Activated CD4-positive, CD25-positive, alpha-beta regulatory T cell treated with anti-CD3 and anti-CD28 coated beads, Interleukin-2, amount 50 U/mL, for 16 hours (primary cell): ENCODE measurements at regions not wholly inside any gene's neighbourhood (a gene's known extent, or its start where the extent isn't known, plus 50 kb on each side); places are given as distances from the start of the nearest gene placed in this dataset.
A peak's percentile ranks its signal among the peaks of the same experiment; 100 is the strongest.

Experiments
- DNase-seq: peaks from one replicate; pipeline ENCODE4 v3.0.0-alpha.2; 2020; ENCODE audit warnings: low read depth, low spot score

DNA sequence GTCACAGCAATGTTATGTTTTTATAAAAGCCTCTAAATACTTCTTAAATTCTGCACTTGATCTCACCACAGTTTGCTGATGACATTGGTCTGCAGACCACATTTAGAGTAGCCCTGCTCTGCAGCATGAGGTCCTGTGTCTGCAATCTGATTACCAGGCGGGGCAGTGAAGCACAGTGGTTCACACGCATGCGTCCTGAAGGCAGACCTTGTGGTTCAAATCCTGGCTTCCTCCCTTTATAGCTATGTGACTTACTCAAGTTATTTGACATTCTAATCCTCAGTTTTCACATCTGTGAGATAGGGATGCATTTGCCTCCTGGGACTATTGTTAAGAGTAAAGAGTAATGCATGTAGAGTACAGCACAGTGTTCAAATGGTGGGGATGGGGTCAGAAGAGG, 50.3 kb downstream of the BMAL2 start:
- DNase-seq, result no peak

DNA sequence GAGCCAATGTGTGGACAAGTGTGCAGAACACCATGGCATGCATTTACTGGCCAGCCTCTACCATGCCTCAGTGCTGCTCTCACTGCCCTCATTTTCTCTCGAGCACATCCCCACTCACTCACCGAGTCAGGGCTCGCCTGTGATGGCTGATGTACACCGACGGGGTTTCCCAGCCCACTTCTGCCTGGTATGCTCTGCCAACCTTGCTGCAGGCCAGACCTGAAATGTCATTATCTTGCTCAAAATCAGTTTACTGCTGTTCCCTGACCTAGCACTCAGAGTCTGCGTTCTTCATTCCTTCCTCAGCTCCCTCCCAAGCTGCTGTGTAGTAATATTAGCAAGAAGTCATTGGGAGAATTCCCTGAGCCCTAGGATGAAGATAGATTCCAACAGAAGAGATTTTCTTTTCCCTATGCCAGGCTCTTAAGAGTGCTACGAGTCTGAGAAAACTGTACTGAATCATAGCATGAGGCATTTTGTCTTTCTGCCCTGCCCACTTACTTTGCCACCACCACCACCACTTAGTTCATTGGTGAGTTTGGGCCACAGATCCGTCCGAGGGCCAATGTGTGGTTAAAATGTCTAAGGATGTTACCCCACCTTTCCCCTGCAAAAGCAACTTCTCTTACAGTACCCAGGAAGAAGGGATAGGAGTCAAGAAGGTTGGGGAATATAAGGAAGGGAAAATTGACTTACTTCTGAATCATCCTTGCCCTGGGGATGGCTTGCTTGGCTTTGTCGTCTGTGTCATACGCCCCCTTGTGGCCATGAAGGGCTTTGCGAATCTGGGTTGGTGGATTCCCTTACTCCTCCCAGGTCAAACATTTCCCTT, 51.0 kb downstream of the BMAL2 start:
- DNase-seq, result peak; percentile 55

DNA sequence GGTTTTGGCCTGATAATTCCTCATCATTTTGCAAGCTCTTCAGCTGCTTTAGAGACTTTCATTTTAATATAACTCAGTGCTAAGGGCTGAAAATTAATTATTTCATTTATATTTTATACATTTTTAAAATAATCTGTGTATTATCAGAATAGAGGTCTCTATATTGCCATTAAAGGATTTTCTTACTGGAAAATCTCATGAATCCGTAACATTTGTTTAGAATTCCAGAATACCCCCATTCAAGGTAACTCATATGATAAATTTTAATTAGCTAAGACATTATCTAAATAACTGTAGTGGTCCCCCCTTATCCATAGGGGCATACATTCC, 51.6 kb downstream of the BMAL2 start:
- no peak for DNase-seq

DNA sequence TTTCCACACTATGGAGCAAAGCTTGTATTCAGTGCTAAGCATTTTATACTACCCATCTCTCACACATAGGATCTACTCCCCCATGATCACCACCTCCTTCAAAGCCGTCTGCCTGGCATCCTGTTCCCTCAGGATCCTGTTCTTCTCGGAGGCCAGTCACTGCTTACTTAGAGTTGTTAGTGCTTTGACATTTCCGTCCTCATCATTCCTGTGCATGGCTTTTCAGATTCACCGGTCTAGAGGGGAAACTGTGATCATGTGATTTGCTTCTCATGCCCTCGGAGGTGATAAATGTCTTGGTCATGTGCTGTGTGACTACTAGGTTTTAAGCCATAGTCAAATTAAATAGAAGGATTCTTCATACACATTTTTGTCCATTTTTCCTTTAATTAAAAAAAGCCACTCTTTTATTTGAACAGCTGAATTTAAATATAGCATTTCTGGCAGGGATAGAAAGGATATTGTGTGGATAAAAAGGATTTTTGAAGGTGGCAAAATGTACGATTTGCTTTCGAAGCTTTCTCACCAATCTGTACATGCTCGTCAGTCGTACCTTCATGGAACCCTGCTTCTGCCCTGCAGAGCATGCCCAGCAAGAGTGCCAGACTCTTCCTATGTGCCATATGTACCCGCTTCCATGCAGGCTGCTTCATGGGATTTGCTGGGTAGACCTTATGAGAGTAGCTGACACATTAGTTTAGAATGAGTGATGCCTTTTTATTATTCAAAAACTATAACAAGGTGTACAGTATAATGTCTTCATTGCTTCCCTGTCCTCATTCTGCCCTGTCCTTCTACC, 53.3 kb downstream of the BMAL2 start:
- no peak for DNase-seq

DNA sequence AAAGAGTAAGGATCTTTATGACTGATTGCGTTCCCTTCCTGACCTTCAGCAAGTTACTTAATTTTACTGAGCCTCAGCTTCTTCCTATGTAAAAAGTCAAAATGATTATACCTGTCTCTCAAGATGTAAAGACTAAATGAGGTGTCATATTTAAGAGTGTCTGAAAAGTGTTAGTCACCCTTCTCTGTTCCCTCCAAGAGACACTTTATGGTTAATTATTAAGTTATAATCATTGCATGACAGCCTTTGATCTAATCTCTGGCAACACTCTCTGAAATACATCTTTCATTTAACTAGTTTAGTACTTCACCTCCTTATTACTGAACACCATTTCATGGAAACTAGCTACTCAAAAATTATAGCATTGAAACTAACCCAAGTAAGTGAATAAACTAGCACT, 54.8 kb downstream of the BMAL2 start:
- DNase-seq, result no peak

DNA sequence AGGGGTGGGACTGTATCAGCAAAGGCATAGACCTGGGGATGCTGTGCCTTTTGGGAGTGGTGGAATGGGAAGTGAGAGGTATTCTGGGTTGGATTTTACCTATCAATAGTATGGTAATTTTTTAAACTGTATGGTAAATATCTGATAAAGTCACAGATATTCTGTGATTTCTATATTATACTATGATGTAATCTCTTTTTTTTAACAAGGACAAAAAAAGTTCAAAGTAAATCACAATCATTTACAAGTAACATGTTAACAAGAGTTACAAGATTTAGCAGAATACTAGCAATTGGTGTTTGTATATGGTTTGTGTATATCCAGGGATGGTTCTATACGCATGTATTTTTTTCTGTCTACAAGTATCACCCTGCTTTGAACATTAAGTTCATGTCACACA, 56.0 kb downstream of the BMAL2 start:
- no peak for DNase-seq

DNA sequence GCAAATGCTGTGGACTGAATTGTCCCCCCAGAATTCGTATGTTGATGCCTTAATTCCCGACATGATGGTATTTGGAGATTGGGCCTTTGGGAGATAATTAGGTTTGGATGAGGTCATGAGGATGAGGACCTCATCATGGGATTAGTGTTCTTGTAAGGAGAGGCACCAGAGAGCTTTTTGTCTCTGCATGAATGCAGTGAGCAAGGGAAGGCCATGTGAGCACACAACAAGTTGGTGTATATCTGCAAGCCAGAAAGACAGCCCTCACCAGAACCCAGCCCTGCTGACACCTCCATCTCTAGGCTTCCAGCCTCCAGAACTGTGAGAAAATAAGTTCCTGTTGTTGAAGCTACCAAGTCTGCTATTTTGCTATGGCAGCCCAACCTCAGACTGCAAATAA, 51.9 kb upstream of the SMCO2 start:
- no peak for DNase-seq

DNA sequence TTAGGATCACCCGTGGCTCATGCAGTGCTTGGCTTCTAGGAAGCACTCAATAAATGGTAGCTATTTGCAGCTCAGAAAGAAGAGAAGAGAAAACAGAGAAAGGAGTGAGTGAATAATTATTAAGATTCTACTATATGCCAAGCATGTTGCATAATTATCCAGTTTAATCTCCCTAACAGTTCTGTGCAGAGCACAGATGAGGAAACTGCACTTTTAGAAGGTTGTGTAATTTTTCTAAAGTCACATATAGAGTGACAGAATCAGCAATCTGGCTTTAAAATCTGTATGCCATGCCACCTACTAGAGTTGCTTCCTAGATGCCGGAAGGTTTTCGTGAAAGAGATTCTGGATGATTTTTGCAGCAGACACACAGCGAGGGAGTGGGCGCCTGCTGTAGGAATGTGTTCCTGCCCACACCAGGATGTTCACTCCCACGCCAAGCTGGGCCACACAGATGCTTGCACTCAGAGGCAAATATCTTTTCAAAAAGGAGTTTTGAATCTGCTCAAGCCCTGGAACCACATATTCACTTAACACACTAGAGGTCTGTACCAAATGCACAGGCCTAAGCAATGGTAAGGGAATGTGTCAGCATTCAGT, 50.2 kb upstream of the SMCO2 start:
- no peak for DNase-seq
